ENCODE measurements at regions not wholly inside any gene's neighbourhood (a gene's known extent, or its start where the extent isn't known, plus 50 kb on each side); places are given as distances from the start of the nearest gene placed in this dataset.

- no peaks in the 10 kb centered on the region for H3K9me3 ChIP-seq (ENCODE audit: control insufficient read depth, insufficient read depth, low read length)
- H3K9me2 ChIP-seq (replicated peaks; ENCODE audit: control insufficient read depth, low read length) = no peaks in the 10 kb centered on the region
- no peaks in the 10 kb centered on the region for H3K79me2 ChIP-seq (ENCODE audit: control insufficient read depth, low read length)
- H3K27ac ChIP-seq (ENCODE audit: low read depth, low read length) = no peak overlapping the region
- no peak overlapping the region for H3K4me2 ChIP-seq (ENCODE audit: low read length)
- no peaks in the 10 kb centered on the region for H3F3A ChIP-seq (ENCODE audit: control insufficient read depth, insufficient read depth)
- H3K4me3 ChIP-seq (ENCODE audit: low read length) = no peak overlapping the region
- H4K20me1 ChIP-seq (ENCODE audit: control insufficient read depth, insufficient read depth, low read depth, low read length) = no peaks in the 10 kb centered on the region
- H3K36me3 ChIP-seq (ENCODE audit: control insufficient read depth, low read length) = no peaks in the 10 kb centered on the region
- TF ChIP-seq EZH2phosphoT487 (IDR thresholded peaks at IDR 0.05; ENCODE audit: borderline replicate concordance, low read length) (no peak), CTCF (IDR thresholded peaks at IDR 0.05; ENCODE audit: low read depth, low read length, poor library complexity, severe bottlenecking) (no peak)
- H3K27me3 ChIP-seq (ENCODE audit: control insufficient read depth, low read length) = no peaks in the 10 kb centered on the region
- no peaks in the 10 kb centered on the region for H3K4me1 ChIP-seq (ENCODE audit: control insufficient read depth, low read length)
Measured at GRCh38 chr6:12221856-12222255, 68.3 kb upstream of the EDN1 start.

GRCh38 chr6:12222405-12223366 is 67.5 kb upstream of the EDN1 start:
- Histone ChIP-seq H3F3A (ENCODE audit: control insufficient read depth, insufficient read depth) (no peaks in the 10 kb centered on the region), H3K4me1 (ENCODE audit: control insufficient read depth, low read length) (no peaks in the 10 kb centered on the region), H3K27ac (ENCODE audit: low read depth, low read length) (no peak overlapping the region), H3K9me3 (ENCODE audit: control insufficient read depth, insufficient read depth, low read length) (no peaks in the 10 kb centered on the region), H3K36me3 (ENCODE audit: control insufficient read depth, low read length) (no peaks in the 10 kb centered on the region), H3K9me2 (replicated peaks; ENCODE audit: control insufficient read depth, low read length) (no peaks in the 10 kb centered on the region), H4K20me1 (ENCODE audit: control insufficient read depth, insufficient read depth, low read depth, low read length) (no peaks in the 10 kb centered on the region), H3K79me2 (ENCODE audit: control insufficient read depth, low read length) (no peaks in the 10 kb centered on the region), H3K27me3 (ENCODE audit: control insufficient read depth, low read length) (no peaks in the 10 kb centered on the region), H3K4me3 (ENCODE audit: low read length) (no peak overlapping the region), H3K4me2 (ENCODE audit: low read length) (no peak overlapping the region)
- TF ChIP-seq EZH2phosphoT487 (IDR thresholded peaks at IDR 0.05; ENCODE audit: borderline replicate concordance, low read length) (no peak), CTCF (IDR thresholded peaks at IDR 0.05; ENCODE audit: low read depth, low read length, poor library complexity, severe bottlenecking) (no peak)

GRCh38 chr6:12223383-12223782 is 66.8 kb upstream of the EDN1 start:
- TF ChIP-seq CTCF (IDR thresholded peaks at IDR 0.05; ENCODE audit: low read depth, low read length, poor library complexity, severe bottlenecking) = no peak
- TF ChIP-seq EZH2phosphoT487 (IDR thresholded peaks at IDR 0.05; ENCODE audit: borderline replicate concordance, low read length) = no peak
- Histone ChIP-seq H3K27ac (ENCODE audit: low read depth, low read length) (no peak overlapping the region), H3K9me3 (ENCODE audit: control insufficient read depth, insufficient read depth, low read length) (no peaks in the 10 kb centered on the region), H3K9me2 (replicated peaks; ENCODE audit: control insufficient read depth, low read length) (no peaks in the 10 kb centered on the region), H3K27me3 (ENCODE audit: control insufficient read depth, low read length) (no peaks in the 10 kb centered on the region), H3K79me2 (ENCODE audit: control insufficient read depth, low read length) (no peaks in the 10 kb centered on the region), H3F3A (ENCODE audit: control insufficient read depth, insufficient read depth) (no peaks in the 10 kb centered on the region), H3K4me1 (ENCODE audit: control insufficient read depth, low read length) (no peaks in the 10 kb centered on the region), H4K20me1 (ENCODE audit: control insufficient read depth, insufficient read depth, low read depth, low read length) (no peaks in the 10 kb centered on the region), H3K4me3 (ENCODE audit: low read length) (no peak overlapping the region), H3K4me2 (ENCODE audit: low read length) (no peak overlapping the region), H3K36me3 (ENCODE audit: control insufficient read depth, low read length) (no peaks in the 10 kb centered on the region)
